CMK (cell line): ENCODE measurements at regions not wholly inside any gene's neighbourhood (a gene's known extent, or its start where the extent isn't known, plus 50 kb on each side); places are given as distances from the start of the nearest gene placed in this dataset.
"Not testable (repeated sequence)": the region's sequence is repeated elsewhere in the genome, so short reads cannot be mapped to it uniquely, and the experiment has no call there.

ENCODE experiments used
- DNase-seq: peaks from one replicate; pipeline ENCODE4 v3.0.0-alpha.2; 2010; ENCODE audit warnings: low read depth

GRCh38 chr2:189309331-189309730, 129.8 kb upstream of the COL5A2 start:
- DNase-seq: no peak

- no peak for DNase-seq
These were observed 129.1 kb upstream of the WDR75 start for GRCh38 chr2:189312211-189312610.

- DNase-seq: no peak
These were observed 128.6 kb upstream of the WDR75 start for GRCh38 chr2:189312643-189313042.

- no peak for DNase-seq
These were observed 122.5 kb upstream of the WDR75 start for GRCh38 chr2:189318761-189319160.

GRCh38 chr2:189319424-189319823, 121.8 kb upstream of the WDR75 start:
- not testable (repeated sequence) for DNase-seq

- no peak for DNase-seq
These were observed 113.1 kb upstream of the WDR75 start for GRCh38 chr2:189327879-189328847.

- no peak for DNase-seq
These were observed 112.4 kb upstream of the WDR75 start for GRCh38 chr2:189328848-189329245.

GRCh38 chr2:189336276-189336975, 104.8 kb upstream of the WDR75 start:
- no peak for DNase-seq

GRCh38 chr2:189337656-189338055, 103.6 kb upstream of the WDR75 start:
- no peak for DNase-seq

GRCh38 chr2:189338115-189338514, 103.2 kb upstream of the WDR75 start:
- no peak for DNase-seq

- no peak for DNase-seq
These were observed 100.2 kb upstream of the WDR75 start for GRCh38 chr2:189341077-189341476.

GRCh38 chr2:189344043-189344442, 97.2 kb upstream of the WDR75 start:
- DNase-seq: no peak

- DNase-seq: peak; percentile 14
These were observed 93.7 kb upstream of the WDR75 start for GRCh38 chr2:189347540-189347939.

- no peak for DNase-seq
These were observed 92.9 kb upstream of the WDR75 start for GRCh38 chr2:189348369-189348768.

- DNase-seq: no peak
These were observed 90.6 kb upstream of the WDR75 start for GRCh38 chr2:189350540-189351209.

- DNase-seq: not testable (repeated sequence)
These were observed 89.3 kb upstream of the WDR75 start for GRCh38 chr2:189351933-189352332.

GRCh38 chr2:189357375-189357774, 83.9 kb upstream of the WDR75 start:
- not testable (repeated sequence) for DNase-seq

GRCh38 chr2:189360861-189361260, 80.4 kb upstream of the WDR75 start:
- no peak for DNase-seq

GRCh38 chr2:189362283-189362682, 79.0 kb upstream of the WDR75 start:
- no peak for DNase-seq

GRCh38 chr2:189363559-189363958, 77.7 kb upstream of the WDR75 start:
- DNase-seq: no peak

- DNase-seq: no peak
These were observed 76.7 kb upstream of the WDR75 start for GRCh38 chr2:189364607-189365006.

GRCh38 chr2:189366349-189366748, 74.9 kb upstream of the WDR75 start:
- DNase-seq: no peak

GRCh38 chr2:189367343-189367742, 73.9 kb upstream of the WDR75 start:
- DNase-seq: no peak
